Stimulated activated CD4-positive, alpha-beta T cell treated with anti-CD3 and anti-CD28 coated beads, Interleukin-4, amount 100 ng/mL, for 4 hours (primary cell): ENCODE measurements at regions not wholly inside any gene's neighbourhood (a gene's known extent, or its start where the extent isn't known, plus 50 kb on each side); places are given as distances from the start of the nearest gene placed in this dataset.
"Not testable (repeated sequence)": the region's sequence is repeated elsewhere in the genome, so short reads cannot be mapped to it uniquely, and the experiment has no call there.

ENCODE experiments used
- DNase-seq, 2 experiments: peaks; one replicate each; pipeline ENCODE4 v3.0.0-alpha.2; 2020

GRCh38 chr5:57932761-57933160 is 450.1 kb upstream of the ACTBL2 start:
- DNase-seq, result no peak

GRCh38 chr5:57931807-57932206 is 449.2 kb upstream of the ACTBL2 start:
- DNase-seq, result no peak

GRCh38 chr5:57931352-57931751 is 448.7 kb upstream of the ACTBL2 start:
- DNase-seq, result no peak

- no peak for DNase-seq
These were observed 446.7 kb upstream of the ACTBL2 start for GRCh38 chr5:57929271-57929670.

GRCh38 chr5:57923094-57923493 is 440.5 kb upstream of the ACTBL2 start:
- not testable (repeated sequence) for DNase-seq

GRCh38 chr5:57917004-57917403 is 434.4 kb upstream of the ACTBL2 start:
- DNase-seq, result no peak

- no peak for DNase-seq
These were observed 432.9 kb upstream of the ACTBL2 start for GRCh38 chr5:57915536-57915935.

- no peak for DNase-seq
These were observed 428.8 kb upstream of the ACTBL2 start for GRCh38 chr5:57911438-57911837.

GRCh38 chr5:57906671-57907070 is 424.1 kb upstream of the ACTBL2 start:
- no peak for DNase-seq

- DNase-seq, result no peak
These were observed 420.8 kb upstream of the ACTBL2 start for GRCh38 chr5:57903458-57903857.

GRCh38 chr5:57902095-57902494 is 419.5 kb upstream of the ACTBL2 start:
- no peak for DNase-seq

GRCh38 chr5:57900381-57900944 is 417.9 kb upstream of the ACTBL2 start:
- DNase-seq, result no peak

- DNase-seq, result no peak
These were observed 414.0 kb upstream of the ACTBL2 start for GRCh38 chr5:57896576-57896975.

GRCh38 chr5:57895766-57896165 is 413.2 kb upstream of the ACTBL2 start:
- DNase-seq, result no peak

- DNase-seq, result no peak
These were observed 411.3 kb upstream of the ACTBL2 start for GRCh38 chr5:57893926-57894325.

- no peak for DNase-seq
These were observed 408.8 kb upstream of the ACTBL2 start for GRCh38 chr5:57891443-57891842.

GRCh38 chr5:57889558-57889957 is 406.9 kb upstream of the ACTBL2 start:
- no peak for DNase-seq

- no peak for DNase-seq
These were observed 405.4 kb upstream of the ACTBL2 start for GRCh38 chr5:57887851-57888621.

- no peak for DNase-seq
These were observed 401.9 kb upstream of the ACTBL2 start for GRCh38 chr5:57884346-57885102.

- DNase-seq, result no peak
These were observed 397.6 kb upstream of the ACTBL2 start for GRCh38 chr5:57880216-57880615.

GRCh38 chr5:57878301-57878722 is 395.7 kb upstream of the ACTBL2 start:
- no peak for DNase-seq

- DNase-seq, result no peak
These were observed 388.9 kb upstream of the ACTBL2 start for GRCh38 chr5:57871496-57871895.

GRCh38 chr5:57870267-57870666 is 387.7 kb upstream of the ACTBL2 start:
- DNase-seq, result not testable (repeated sequence)

- DNase-seq, result no peak
These were observed 381.1 kb upstream of the ACTBL2 start for GRCh38 chr5:57863661-57864060.
